ENCODE measurements at regions not wholly inside any gene's neighbourhood (a gene's known extent, or its start where the extent isn't known, plus 50 kb on each side); places are given as distances from the start of the nearest gene placed in this dataset.

GRCh38 chr15:93570527-93570926 is 481.5 kb upstream of the RGMA start:
- TF ChIP-seq CTCF (IDR thresholded peaks at IDR 0.05) (no peak), POLR2A (IDR thresholded peaks at IDR 0.05) (no peak)

Measured in uterus (tissue), 2 donors.